GM21737 (cell line): ENCODE measurements at regions not wholly inside any gene's neighbourhood (a gene's known extent, or its start where the extent isn't known, plus 50 kb on each side); places are given as distances from the start of the nearest gene placed in this dataset.

Experiments used
- ATAC-seq: cut with Tn5 transposase; IDR thresholded peaks from one replicate; pipeline ENCODE4 v1.9.1; 2021; ENCODE audit warnings: mild to moderate bottlenecking, moderate library complexity; ENCODE audit not compliant: unreplicated experiment

DNA sequence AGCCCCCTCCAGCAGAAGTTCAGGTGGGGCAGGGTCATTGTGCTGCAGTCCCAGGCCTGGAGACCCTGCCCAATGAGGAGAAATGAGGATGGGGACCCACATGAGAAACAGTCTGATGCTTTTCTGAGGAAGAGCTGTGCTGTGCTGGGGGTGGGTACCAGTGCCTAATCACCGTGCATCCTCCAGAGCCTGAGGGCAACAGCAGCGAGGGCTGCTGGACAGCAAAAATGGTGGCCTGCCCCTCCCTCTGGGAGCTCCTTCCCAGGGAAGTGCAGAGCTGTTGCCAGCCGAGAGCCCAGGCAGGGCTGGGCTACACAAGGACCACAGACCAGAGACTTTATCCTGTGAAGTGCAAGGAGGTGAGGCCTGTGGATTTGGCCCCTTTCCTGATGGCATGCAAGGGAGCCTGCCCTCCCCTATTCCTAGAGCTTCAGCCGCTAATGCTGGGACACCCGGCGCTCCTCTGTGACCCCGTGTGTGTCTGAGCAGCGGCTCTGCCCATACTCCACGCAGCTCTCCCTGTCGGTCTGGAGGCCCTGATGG lies 134.8 kb downstream of the DSEL start:
- no peak for ATAC-seq

DNA sequence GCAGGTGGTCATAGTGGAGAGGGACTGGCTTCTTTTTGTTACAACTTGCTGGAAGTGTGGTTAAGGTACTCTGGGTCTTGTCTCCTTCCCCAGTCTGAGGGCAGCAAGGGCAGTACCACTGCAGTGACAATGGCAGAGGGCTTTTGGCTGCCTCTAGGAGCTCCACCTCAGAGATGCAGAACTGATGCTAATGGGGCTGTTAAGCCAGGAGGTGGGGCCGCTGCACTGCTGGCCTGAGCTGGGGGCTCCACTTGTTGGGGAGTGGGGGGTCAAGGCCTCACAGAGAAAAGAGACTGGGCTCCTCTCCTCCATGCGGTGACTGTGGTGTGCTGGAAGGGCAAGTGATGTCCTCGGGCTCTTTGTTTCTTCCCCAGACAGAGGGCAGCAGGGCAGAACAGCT lies 135.7 kb downstream of the DSEL start:
- ATAC-seq, result no peak

DNA sequence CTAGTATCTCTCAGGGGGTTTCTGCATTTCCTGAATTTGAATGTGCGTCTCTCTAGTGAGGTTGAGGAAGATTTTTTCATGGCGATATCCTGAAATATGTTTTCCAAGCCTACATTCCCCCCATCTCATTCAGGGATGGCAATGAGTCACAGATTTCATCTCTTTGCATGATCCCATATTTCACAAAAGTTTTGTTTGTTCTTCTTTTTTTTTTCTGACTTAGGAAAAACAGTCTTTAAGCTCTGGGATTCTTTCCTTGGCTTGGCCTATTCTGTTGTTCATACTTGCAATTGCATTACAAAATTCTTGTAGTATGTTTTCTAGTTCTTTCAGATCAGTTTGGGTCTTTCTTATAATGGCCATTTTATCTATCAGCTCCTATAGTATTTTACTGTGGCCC lies 136.5 kb downstream of the DSEL start:
- ATAC-seq, result no peak

DNA sequence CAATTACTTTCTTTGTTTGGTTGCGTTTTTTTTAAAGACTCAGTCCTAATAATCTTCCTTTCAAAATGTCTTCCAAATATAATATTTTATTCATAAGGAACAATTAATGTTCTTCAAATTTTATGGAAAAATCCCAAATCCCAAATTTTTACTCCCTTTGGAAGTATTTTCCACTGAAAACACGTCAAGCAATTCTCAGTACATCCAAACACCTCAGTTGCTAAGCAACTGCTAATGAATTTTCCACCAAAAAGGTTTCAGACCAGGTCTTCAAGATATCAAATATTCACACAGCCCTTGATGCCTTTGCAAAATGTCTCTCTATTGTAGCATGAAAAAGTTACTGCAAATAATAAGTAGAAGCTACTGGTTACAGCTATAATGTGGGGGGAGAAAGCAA lies 140.1 kb downstream of the DSEL start:
- no peak for ATAC-seq

DNA sequence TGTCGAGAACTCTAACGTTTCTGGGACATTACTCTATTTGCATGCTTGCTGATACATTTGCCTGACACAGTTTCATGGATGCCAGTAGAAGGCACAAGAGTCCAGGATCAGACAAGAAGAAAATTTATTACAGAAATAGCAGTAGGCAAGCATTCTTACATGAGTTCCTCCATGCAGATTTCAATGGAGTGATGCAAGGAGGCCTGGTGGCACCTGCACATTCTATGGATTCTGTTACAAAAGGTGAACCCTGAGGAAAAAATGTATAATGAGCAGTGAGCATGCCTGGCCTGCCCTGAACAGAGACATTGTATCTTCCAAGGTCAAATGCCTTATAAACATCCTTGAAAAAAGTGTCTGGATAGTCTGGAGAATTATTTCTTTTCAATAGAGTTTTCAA lies 142.9 kb downstream of the DSEL start:
- ATAC-seq, result no peak

DNA sequence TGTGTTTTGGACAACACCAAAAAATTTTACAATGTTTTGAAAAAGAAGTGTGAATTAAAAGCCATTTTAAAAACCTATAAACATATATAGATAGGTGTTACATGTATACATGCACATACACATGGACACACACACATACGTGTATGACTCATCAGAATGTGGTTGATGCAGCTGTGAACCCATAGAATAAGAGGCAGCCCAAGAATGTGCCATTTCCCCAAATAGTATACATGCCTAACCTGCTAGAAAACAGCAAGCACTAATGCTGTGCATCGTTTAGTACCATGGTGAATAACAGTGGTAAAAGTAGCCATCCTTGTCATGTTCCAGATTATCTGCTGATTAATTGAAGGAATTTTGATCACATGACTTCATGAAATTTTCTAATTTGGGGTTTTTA lies 149.0 kb downstream of the DSEL start:
- ATAC-seq, result no peak

DNA sequence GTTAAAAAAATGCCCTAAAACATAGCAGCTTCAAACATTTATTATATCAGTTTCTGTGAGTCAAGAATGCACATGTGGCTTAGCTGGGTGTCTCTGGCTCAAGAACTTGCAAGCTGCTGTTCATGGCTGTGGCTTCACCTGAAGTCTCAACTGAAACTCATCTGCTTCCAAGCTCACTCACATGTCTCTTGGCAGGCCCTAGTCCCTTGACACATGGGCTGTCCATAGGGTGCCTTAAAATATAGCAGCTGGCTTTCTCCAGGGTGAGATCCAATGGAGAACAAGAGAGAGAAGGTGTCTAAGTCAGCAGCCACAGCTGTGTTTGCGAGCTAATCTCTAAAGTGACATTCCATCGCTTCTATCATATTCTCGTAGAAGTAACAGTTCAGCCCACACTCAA lies 152.8 kb downstream of the DSEL start:
- no peak for ATAC-seq

DNA sequence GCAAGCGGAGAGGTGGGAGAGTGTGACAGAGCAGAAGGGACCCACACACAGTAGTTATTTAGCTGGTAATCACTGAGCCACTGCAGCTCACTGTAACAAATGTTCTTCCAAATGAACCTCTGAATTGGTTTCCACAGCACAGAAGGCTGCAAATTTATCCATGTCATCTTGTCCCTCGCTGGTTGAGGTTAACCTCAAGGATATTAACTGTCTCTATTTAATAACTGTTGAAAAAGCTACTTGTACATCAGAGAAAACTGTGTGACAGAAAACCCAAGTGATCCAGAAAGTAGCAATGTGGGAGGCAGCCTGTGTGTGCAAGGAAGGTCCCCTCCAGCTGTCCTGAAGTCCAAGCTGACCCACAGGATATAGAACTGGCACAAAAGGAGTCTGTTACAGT lies 153.6 kb downstream of the DSEL start:
- ATAC-seq, result no peak

DNA sequence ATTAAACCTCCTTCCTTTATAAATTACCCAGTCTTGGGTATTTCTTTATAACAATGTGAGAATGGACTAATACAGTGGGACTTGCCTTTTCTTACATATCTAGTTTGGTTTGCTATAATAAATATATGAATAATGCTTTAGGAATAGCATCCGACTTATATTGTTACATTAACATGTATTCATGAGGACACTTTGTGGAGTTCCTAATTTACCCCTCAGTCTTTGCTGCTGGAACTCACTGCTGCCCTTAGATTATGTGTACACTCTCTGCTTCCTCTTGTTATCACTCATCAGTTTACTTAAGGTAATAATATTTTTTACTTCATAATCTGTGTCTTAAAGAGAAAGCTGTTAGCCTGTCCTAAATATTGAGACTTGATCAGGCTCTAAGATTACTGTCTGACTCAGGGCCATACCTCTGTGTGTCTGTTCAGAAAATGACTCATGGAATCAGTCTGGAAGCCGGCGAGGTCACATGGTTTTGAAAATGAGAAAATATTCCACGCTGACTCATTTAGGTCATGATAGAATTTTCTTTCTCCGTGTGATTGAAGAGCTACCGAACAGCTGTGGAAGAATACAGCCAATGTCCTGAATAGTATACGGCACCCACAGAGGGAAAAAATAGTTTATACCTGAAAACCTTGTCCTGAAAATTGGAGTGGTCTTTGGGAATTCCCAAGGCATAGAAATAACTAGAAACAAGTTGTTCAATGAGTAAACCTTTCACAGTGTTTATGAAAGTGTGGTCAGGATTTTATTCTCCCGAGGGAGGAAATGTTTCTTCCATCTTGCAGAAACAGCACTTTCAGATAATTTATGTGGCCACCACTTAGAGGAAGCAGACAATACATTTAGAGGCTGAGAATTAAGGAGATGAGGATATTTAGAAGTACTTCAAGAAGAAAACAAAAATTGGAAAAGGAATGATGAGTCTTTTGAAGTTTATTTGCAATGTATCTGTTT lies 156.4 kb downstream of the DSEL start:
- peak; percentile 90 for ATAC-seq

DNA sequence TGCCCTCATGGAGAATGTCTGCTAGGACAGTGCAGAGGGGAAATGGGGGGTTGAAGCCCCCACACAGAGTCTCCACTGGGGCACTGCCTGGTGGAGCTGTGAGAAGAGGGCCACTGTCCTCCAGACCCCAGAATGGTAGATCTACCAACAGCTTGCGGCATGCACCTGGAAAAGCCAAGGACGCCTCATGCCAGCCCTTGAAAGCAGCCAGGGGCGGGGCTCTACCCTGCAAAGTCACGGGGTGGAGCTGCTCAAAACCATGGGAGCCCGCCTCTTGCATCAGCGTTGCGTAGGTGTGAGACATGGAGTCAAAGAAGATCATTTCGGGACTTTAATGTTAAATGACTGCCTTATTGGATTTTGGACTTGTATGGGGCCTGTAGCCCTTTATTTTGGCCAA lies 157.6 kb downstream of the DSEL start:
- ATAC-seq, result no peak

DNA sequence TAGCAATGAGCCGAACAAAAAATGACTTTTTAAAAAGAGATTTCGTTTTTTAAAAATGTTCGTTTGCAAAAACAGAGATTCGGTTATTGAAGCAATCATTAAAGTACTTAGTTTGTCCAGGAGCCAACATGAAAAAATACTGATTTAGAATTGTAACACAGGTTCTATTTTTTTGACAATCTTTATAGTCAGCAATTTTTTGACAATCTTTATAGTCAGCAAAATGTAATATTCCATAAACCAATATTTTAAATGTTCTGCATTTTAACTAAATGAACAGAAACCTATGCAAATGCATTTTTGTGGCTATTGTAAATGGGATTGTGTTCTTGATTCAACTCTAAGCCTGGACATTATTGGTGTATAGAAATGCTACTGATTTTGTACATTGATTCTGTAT lies 161.8 kb downstream of the DSEL start:
- ATAC-seq, result no peak

DNA sequence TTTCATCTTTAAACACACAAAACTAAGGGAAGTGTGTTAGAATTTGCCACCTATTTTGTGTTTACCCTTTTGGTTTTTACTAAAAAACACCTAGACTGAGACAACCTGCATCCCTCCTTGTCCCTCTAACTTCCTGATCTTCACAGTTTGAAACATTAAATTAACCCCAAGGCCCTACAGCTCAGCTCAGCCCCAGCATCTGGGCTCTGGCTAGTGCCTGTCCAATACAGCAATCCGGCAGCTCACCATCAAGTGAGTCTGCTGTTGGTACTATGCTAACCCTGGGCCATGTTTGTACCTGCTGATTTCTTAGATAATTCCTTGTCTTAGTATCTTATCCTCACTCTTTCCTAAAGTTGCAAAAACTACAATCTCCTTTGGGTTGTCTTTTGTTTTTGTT lies 162.4 kb downstream of the DSEL start:
- no peak for ATAC-seq

DNA sequence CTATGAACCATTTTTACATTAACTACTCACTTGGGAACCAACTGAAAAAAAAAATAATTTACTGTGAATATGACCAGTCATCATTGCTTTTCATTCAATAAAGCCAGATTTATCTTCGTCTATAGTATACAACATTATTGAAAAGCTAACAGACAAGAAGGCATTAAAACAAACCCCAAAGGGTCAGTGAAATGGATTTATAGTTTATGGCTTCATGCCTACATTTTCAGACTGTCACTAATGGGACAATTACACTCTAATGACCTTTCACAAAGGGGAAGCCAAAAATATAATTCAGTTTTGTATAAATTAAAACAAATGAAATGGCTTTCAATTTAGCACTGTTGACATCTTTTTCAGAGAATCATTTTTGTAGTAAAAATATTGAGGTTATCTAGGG lies 169.1 kb downstream of the DSEL start:
- no peak for ATAC-seq

DNA sequence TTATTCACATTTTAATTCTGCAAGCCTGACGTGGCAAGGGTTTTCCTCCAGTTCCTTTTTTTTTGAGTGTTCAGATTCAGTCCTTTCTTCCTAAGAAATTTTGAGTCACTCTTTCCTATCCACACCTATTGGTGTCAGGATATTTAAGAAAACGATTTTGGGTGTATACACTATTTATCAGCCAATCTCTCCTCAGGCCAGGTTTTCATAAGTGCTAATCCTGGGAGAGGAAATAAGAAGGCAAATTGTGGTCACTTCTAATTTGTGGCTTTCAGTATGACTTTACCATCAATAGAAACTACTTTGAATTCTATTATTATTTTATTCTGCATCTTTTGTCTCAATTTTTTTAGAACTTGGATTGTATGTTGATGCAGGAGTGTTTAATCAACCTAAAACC lies 174.4 kb downstream of the DSEL start:
- ATAC-seq, result no peak

DNA sequence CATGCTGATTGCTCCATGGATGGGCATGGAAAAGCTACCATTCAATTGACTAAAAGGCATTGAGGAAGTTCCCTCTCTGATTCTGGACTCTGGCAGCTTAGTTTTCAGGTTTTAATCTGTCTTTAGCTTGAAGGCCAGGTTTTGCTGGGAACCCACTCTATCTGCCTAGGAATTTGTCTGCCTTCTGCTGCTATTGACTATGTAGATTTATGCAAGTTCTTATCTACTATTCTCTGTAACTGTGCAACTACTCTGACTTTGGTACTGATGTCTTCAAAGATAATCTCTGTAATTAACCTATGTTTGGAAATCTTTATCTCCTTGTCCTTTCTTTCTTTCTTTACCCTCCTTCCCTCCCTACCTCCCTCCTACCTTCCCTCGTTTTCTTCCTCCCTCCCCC lies 178.8 kb downstream of the DSEL start:
- no peak for ATAC-seq

DNA sequence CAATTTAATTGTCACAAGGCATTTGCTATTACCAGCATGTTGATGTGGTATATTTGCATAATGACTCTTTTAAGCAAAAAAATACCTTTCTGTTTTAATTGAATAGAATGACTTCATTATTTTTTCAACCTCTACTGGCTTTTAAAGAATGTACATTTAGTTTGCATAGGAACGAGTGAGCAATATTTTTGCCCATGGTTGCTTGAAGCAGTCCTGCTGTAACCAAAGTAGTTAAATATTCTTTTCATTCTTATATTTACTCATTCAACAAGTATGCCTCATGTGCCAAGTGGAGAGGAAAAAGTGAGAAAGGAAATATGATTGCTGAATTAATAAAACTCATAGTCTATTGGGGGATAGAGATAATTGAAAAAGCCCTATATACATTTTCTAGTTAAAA lies 184.7 kb downstream of the DSEL start:
- ATAC-seq, result no peak

DNA sequence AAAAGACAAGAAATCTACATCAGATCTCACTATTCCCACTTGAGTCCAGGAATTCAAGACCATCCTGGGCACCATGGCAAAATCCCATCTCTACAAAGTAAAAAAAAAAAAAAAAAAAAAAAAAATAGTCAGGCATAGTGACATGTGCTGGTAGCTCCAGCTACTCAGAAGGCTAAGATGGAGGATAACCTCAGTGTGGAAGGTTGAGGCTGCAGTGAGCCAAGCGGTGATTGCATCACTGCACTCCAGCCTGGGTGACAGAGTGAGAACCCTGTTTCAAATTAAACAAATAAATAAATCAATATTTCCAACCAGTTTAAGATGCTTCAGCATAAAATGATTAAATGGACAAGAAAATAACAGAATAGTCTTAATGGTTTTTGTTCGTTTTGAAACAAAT lies 197.4 kb downstream of the DSEL start:
- no peak for ATAC-seq

DNA sequence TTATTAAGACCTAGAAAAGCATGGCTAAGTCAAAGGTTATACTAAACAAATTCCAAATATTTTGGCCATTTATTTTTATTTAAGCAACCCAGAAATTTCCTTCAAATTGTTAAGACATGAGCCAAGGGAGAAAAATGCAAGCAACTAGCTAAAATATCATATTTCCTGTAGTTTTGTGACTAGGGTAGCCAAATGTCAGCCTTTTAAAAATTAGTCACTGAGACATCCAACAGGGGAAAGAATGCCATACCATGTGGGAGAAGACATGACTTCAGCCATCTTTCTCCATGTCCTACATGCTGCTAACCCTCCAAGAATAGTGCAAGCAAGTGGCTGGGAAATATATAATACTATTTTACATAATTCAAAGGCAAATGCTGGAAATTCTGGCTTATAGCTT lies 197.9 kb downstream of the DSEL start:
- no peak for ATAC-seq

DNA sequence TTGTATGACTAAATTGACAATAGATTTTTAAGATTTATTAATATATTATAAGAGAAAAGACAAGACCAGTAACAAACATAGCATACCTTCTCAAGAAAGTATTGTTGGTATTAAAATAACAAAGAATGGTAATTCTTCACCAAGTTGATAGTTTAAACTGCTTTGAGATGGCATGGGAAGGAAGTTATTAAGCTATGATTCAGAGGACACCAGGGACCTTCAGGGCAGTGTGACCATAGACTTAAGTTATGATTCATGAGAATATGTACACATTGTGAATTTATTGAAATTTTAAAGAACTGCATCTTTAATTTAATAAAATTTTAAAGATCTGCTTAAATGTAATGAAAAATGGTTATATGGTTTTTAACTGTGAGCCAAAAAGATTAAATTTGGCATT lies 205.7 kb downstream of the DSEL start:
- no peak for ATAC-seq

DNA sequence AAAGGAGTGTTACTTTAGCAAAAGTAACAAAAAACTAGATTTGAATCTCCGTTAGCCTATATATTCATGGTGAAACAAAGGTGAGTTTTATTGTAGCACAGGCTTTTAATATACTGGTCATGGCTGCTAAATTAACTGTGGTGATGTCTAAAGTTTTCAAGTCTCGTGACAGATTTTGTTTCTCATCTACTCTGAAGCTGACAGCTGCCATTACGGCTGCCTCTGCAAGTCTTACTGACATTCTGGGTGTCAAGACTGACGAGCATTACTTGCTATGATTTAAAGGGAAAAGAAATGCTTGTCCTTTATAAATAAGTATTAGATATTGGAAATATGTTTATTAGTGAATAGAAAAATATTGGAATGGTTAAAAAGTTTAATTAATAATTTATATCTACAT lies 207.7 kb downstream of the DSEL start:
- ATAC-seq, result no peak

DNA sequence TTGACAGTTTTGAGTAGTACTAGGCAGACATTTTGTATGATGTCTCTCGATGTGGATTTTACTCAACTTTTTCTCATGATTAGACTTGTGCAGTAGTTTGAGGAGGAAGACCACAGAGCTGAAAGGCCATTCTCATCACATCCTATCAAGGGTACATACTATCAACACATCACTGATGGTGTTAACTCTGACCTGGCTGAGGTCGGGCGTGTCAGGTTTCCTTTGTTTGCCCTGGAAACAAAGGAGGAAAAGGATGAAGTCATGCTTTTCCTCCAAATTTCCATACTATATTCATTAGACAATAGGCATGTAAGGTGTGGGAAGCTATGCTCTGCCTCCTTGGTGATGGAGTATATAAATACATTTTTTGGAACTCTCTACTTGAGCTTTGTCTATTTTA lies 211.1 kb downstream of the DSEL start:
- no peak for ATAC-seq

DNA sequence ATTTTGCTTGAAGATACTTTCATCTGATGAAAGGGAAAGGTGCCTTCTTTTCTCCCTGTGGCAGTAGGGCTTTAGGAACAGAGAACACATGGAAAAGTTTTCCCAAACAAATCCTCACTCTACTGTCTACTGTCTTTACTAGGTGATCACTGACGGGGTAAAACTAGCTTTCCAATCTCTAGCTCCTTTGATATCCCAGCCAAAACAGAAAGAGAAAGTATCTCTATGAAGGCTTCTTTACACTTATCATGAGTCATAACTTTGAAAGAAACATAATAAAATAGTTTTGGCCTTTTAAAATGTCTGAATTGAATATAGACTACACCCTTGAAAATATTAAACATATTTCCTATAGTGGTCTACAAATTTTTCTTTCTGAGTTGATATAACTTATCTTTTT lies 214.5 kb downstream of the DSEL start:
- ATAC-seq, result no peak

DNA sequence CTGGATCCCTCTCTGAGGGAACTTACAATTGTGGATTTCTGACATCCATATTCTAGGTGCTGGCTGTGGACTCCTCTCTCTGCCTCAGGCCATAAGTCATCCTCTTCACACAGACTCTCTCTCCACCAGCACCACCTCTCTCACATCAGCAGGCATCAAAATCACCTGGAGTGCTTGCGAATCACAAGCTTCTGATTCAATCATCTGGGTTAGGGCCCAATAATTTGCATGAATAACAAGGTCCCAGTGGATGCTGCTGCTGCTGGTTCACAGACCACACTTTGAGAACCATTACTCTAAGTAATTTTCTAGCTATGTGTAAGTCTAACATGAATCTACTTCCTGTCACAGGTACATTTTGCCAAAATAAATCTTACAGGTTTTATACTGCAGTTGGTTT lies 214.9 kb downstream of the DSEL start:
- ATAC-seq, result no peak
